ENCODE measurements at regions not wholly inside any gene's neighbourhood (a gene's known extent, or its start where the extent isn't known, plus 50 kb on each side); places are given as distances from the start of the nearest gene placed in this dataset.

DNA sequence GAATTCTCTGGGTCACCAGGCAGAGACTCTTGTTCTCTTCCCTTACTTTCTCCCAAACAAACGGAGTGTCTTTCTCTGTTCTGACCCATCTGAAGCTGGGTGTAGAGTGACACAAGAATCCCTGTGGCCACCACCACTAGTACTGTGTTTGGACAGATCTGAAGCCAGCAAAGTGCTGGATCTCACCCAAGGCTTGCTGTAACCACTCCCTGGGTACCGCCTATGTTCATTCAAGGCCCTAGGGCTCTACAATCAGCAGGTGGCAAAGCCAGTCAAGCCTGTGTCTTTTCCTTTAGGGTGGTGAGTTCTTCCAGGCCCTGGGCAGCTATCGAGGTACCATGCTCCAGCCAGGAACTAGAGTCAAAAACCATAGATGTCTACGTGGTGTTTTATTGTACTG lies 149.2 kb upstream of the CTNNB1 start:
- 84 to 97% methylated on average over 4 of the region's 4 CpGs for WGBS, 2 donors
- TF ChIP-seq CTCF (IDR thresholded peaks at IDR 0.05; ENCODE audit: control extremely low read depth, extremely low read depth) = no peak
- Histone ChIP-seq H3K4me3 (no peak overlapping the region), H3K9me3 (ENCODE audit: control insufficient read depth in 4 of 4, insufficient read depth in 3 of 4, low read length in 3 of 4) (no peaks in the 10 kb centered on the region), H3K27me3 (ENCODE audit: control insufficient read depth in 3 of 3, insufficient read depth in 3 of 3, low read length in 2 of 3) (no peaks in the 10 kb centered on the region), H3K27ac (ENCODE audit: low read depth in 1 of 2, low read length in 1 of 2) (no peak overlapping the region), H3K4me1 (ENCODE audit: control insufficient read depth in 5 of 5, insufficient read depth in 5 of 5, low read length in 5 of 5) (no peaks in the 10 kb centered on the region), H3K9ac (ENCODE audit: insufficient read depth in 1 of 2, low read length in 2 of 2) (no peak overlapping the region), H3K36me3 (ENCODE audit: control insufficient read depth in 4 of 4, insufficient read depth in 4 of 4, low read length in 4 of 4) (no peaks in the 10 kb centered on the region)
- DNase-seq (no peak), ATAC-seq (ENCODE audit: insufficient read depth, low FRiP score) (no peak)

- Histone ChIP-seq H3K4me1 (ENCODE audit: control insufficient read depth in 5 of 5, insufficient read depth in 5 of 5, low read length in 5 of 5) (no peaks in the 10 kb centered on the region), H3K9ac (ENCODE audit: insufficient read depth in 1 of 2, low read length in 2 of 2) (no peak overlapping the region), H3K27ac (ENCODE audit: low read depth in 1 of 2, low read length in 1 of 2) (no peak overlapping the region), H3K9me3 (ENCODE audit: control insufficient read depth in 4 of 4, insufficient read depth in 3 of 4, low read length in 3 of 4) (no peaks in the 10 kb centered on the region), H3K4me3 (no peak overlapping the region), H3K27me3 (ENCODE audit: control insufficient read depth in 3 of 3, insufficient read depth in 3 of 3, low read length in 2 of 3) (no peaks in the 10 kb centered on the region), H3K36me3 (ENCODE audit: control insufficient read depth in 4 of 4, insufficient read depth in 4 of 4, low read length in 4 of 4) (no peaks in the 10 kb centered on the region)
- WGBS, 2 donors = 88 to 91% methylated on average over 2 of the region's 2 CpGs
- ATAC-seq (ENCODE audit: insufficient read depth, low FRiP score) (no peak), DNase-seq (no peak)
- no peak for TF ChIP-seq CTCF (IDR thresholded peaks at IDR 0.05; ENCODE audit: control extremely low read depth, extremely low read depth)
These were observed 146.1 kb upstream of the CTNNB1 start for GRCh38 chr3:41053220-41053619.

DNA sequence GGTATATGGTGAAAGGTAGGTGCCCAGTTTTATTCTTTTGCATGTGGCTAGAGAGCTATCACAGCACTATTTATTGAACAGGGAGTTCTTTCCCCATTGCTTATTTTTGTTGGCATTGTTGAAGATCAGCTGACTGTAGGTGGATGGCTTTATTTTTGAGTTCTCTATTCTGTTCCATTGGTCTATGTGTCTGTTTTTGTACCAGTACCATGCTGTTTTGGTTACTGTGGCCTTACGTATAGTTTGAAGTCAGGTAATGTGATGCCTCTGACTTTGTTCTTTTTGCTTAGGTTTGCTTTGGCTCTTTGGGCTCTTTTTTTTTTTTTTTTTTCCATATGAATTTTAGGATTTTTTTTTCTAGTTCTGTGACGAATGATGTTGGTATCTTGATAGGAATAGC lies 139.2 kb upstream of the CTNNB1 start:
- no peaks in the 10 kb centered on the region for H3K4me1 ChIP-seq (ENCODE audit: control insufficient read depth in 5 of 5, insufficient read depth in 5 of 5, low read length in 5 of 5)
- no peak for TF ChIP-seq CTCF (IDR thresholded peaks at IDR 0.05; ENCODE audit: control extremely low read depth, extremely low read depth)
- H3K9me3 ChIP-seq (ENCODE audit: control insufficient read depth in 4 of 4, insufficient read depth in 3 of 4, low read length in 3 of 4) = no peaks in the 10 kb centered on the region
- no peak overlapping the region for H3K27ac ChIP-seq (ENCODE audit: low read depth in 1 of 2, low read length in 1 of 2)
- DNase-seq (no peak), ATAC-seq (ENCODE audit: insufficient read depth, low FRiP score) (no peak)
- no peak overlapping the region for H3K4me3 ChIP-seq
- H3K9ac ChIP-seq (ENCODE audit: insufficient read depth in 1 of 2, low read length in 2 of 2) = no peak overlapping the region
- H3K27me3 ChIP-seq (ENCODE audit: control insufficient read depth in 3 of 3, insufficient read depth in 3 of 3, low read length in 2 of 3) = no peaks in the 10 kb centered on the region
- no peaks in the 10 kb centered on the region for H3K36me3 ChIP-seq (ENCODE audit: control insufficient read depth in 4 of 4, insufficient read depth in 4 of 4, low read length in 4 of 4)
- WGBS, 2 donors = 95 to 96% methylated on average over 2 of the region's 2 CpGs

GRCh38 chr3:41064070-41064469 lies 135.2 kb upstream of the CTNNB1 start:
- no peak for TF ChIP-seq CTCF (IDR thresholded peaks at IDR 0.05; ENCODE audit: control extremely low read depth, extremely low read depth)
- H3K9ac ChIP-seq (ENCODE audit: insufficient read depth in 1 of 2, low read length in 2 of 2) = no peak overlapping the region
- 88 to 92% methylated on average over 1 of the region's 1 CpG for WGBS, 2 donors
- H3K4me3 ChIP-seq = no peak overlapping the region
- no peak overlapping the region for H3K27ac ChIP-seq (ENCODE audit: low read depth in 1 of 2, low read length in 1 of 2)
- H3K36me3 ChIP-seq (ENCODE audit: control insufficient read depth in 4 of 4, insufficient read depth in 4 of 4, low read length in 4 of 4) = no peaks in the 10 kb centered on the region
- ATAC-seq (ENCODE audit: insufficient read depth, low FRiP score) (no peak), DNase-seq (no peak)
- H3K9me3 ChIP-seq (ENCODE audit: control insufficient read depth in 4 of 4, insufficient read depth in 3 of 4, low read length in 3 of 4) = no peaks in the 10 kb centered on the region
- H3K4me1 ChIP-seq (ENCODE audit: control insufficient read depth in 5 of 5, insufficient read depth in 5 of 5, low read length in 5 of 5) = no peaks in the 10 kb centered on the region
- H3K27me3 ChIP-seq (ENCODE audit: control insufficient read depth in 3 of 3, insufficient read depth in 3 of 3, low read length in 2 of 3) = no peaks in the 10 kb centered on the region

All from lung (tissue), 11 donors.